ENCODE measurements at regions not wholly inside any gene's neighbourhood (a gene's known extent, or its start where the extent isn't known, plus 50 kb on each side); places are given as distances from the start of the nearest gene placed in this dataset.
"Not testable (repeated sequence)": the region's sequence is repeated elsewhere in the genome, so short reads cannot be mapped to it uniquely, and the experiment has no call there.

DNA sequence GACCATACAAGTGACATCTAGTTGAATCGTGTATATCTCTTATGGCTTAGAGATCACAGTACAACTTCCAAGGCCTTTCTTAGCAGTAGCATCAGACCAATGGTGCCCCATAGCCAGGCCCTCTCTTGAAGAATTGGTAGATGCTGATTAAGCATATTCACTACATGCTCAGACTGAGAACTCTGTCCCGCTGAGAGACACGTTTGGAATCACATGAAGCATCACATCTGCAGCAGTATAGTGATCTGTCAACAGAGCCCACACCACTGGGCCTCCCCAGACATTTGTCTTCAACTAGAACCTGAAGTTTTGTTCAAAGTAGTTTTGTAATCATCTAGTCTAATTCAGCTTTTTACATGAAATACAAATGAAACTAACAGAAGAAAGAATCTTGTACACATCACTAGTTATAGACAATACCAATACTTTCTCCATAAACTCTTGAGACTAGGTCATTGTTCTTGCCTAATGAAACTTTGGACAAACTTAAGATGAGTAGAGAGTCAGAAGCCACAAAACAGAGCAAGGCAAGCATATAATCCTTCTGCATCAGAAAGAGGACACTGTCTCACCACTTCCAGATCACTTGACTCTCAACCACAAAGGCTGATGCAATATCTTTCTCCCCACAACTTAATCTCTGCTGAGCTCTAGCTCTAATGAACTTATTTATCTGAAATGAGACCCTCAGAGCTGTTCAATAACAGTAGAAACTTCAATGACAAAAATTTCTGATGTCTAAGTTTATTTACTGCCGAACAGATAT is 182.7 kb downstream of the TBX18 start:
- DNase-seq (ENCODE audit: low read depth in 2 of 2) = no peak

DNA sequence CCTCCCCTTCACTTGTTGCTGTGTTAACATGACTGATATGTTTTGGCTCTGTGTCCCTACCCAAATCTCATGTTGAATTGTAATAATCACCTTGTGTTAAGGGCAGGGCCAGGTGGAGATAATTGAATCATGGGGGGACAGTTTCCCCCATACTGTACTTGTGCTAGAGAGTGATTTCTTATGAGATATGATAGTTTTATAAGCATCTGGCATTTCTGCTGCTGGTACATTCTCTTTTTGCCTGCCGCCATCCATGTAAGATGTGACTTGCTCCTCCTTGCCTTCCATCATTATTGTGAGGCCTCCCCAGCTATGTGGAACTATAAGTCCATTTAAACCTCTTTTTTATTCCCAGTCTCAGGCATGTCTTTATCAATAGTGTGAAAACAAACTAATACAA is 185.0 kb downstream of the TBX18 start:
- no peak for DNase-seq (ENCODE audit: low read depth in 2 of 2)

- DNase-seq (ENCODE audit: low read depth in 2 of 2) = no peak
These were observed 188.4 kb downstream of the TBX18 start for GRCh38 chr6:84576029-84576428.

DNA sequence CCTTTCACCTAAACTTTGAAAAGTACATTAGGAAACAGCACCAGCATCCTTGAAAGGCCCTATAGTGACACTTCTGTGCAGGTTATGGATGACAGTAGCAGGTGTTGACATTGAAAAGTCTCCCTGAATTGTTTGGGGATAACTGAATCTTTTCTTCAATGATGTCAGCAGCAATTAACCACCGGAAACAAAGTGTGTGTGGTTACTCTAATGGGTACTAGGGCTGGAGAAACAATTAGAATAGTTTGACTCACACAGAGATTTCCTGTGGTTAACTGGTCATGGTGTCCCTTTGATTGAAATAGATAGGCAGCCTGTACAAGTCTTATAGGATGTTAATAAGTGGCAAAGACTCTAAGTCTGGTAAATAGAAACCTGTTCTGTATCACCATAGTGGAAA is 189.1 kb downstream of the TBX18 start:
- DNase-seq (ENCODE audit: low read depth in 2 of 2) = no peak

DNA sequence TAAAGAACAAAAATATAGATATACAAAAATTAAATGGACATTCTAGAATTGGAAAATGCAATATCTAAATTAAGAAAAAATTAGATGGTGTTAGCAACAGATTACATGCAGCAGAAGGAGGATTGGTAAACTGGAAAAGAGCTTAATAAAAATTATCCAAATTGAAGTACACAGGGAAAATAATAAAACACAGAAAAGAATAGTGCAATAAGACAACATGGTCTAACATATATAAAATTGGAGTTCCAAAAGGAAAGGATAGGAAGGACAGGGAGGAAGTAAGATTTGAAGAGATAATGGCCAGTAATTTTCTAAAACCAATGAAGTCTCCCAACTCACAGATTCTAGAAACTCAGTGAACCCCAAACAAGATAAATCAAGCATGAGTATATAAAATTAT is 194.5 kb downstream of the TBX18 start:
- DNase-seq (ENCODE audit: low read depth in 2 of 2) = no peak

- DNase-seq (ENCODE audit: low read depth in 2 of 2) = no peak
These were observed 195.4 kb downstream of the TBX18 start for GRCh38 chr6:84568971-84569370.

DNA sequence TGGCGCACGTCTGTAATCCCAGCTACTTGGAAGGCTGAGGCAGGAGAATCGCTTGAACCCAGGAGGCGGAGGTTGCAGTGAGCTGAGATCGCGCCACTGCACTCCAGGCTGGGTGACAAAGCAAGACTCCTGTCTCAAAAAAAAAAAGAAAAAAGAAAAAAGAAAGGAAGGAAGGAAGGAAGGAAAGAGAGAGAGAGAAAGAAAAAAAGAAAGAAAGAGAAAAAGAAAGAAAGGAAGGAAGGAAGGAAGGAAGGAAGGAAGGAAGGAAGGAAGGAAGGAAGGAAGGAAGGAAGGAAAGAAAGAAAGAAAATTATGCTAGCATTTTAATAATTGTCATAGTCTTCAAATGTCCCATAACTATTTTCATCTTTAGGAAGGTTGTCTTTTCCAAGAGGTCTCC is 198.7 kb downstream of the TBX18 start:
- DNase-seq (ENCODE audit: low read depth in 2 of 2) = not testable (repeated sequence)

DNA sequence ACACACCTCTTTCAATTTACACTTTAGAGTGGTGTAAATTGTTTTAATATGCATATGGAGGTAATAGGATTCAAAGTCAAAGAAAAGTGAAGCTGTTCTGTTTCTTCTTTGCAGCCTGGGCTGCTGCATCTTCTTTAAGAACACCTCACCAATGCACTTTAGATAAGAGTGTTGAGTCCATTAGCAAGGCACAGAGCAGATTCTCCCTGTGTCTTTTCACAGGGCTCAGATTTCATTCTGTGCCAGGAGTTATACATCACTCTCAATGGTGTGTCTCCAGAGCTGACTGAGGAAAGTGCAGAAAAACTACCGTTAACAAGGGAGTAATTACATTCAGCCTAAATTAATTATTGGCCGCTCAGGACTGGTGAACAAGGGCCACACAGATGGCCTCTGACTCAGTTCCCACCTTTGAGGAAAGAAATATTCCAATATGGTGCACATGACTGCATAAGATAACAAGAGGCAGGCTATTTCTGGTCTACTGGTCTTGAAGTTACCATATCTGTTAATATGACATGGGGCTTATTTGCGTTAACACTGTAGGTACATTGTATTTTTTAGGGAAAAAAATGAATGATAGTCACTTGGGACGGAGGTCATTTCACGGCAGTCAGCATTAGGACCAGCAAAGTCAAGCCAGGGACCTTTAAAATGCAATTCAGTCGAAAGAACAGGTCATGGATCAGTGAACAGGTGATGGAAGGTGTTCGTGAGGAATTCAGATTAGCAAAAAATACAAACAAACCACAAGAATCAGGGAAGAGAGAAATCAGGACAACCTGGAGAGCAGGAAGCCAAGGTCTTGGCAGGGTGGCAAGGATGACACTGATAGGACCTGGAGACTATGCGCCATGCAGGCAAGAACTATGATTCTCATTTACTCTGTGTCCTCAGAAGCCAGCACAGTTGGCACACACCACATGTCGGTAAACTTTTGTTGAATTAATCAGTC is 203.7 kb downstream of the TBX18 start:
- DNase-seq (ENCODE audit: low read depth in 2 of 2) = no peak

DNA sequence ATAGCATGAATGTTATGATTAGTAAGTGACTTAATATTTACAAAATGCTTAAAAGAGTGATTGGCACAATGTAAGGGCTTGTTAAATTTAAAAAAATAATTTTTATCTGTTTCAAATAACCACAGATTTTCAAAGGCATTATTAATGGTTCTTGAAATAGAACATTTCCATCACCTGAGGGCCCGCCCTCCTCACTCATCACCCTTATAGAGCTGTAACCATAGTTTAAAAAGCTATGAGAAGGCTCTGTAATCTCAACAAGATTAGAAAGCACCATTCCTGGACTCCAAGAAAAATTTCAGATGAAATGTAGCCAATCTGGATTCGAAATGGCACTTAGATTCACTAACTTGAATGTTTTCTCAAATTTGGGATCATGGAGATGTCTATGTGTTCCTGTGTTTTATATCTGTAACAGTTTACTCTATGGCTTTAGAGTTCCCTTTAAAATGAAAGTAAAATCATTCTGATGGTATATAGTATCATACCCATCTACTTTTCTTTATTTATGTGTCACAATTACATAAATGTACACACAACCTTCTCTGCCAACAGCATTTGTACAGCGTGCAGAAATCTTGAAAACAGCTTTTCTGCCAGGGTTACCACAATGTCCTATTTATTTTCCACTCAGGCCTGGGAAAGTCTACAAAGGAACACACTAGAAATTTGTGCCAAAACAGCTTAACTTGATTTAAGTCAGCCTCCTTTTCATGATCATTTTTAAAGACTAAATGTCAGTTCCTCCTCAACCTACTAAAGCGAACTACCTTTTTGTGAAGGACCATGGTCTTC is 207.7 kb downstream of the TBX18 start:
- DNase-seq (ENCODE audit: low read depth in 2 of 2) = no peak

DNA sequence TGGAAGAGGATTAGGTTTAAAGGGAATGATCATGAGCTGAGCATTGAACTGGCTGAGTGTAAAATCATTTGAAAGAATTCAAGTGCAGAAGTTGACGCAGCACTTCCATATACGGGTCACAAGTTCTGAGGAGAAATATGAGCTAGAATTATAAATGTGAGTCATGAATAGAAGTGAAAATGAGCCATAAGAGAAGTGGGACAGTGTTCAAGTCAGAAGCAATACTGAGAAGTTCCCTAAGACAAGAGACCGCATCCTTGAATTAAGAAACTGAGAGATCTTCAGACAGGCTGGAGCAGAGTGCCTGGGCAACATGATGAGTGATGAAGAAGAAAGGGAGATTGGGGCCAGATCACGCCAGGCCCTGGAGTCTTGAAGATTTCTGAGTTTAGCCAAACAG is 209.7 kb downstream of the TBX18 start:
- no peak for DNase-seq (ENCODE audit: low read depth in 2 of 2)

DNA sequence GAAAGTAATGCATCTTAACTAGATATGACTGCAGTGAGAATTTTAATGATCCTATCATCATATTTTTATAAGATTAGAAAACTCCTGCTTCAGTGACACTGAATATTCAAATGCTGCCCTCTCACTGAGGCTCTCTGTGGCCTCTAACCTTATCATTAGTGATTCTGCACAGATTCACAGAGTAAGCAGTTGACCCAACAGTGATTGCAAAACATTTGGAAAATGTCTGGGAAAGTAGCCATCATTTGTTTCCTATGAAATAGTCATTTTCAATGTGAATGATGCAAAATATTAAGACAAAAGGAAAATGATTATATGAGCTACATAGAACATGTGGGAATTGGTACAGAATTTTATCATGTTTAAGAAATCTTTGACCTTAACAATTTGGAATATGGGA is 210.3 kb downstream of the TBX18 start:
- no peak for DNase-seq (ENCODE audit: low read depth in 2 of 2)

- no peak for DNase-seq (ENCODE audit: low read depth in 2 of 2)
These were observed 210.9 kb downstream of the TBX18 start for GRCh38 chr6:84553527-84553926.

GRCh38 chr6:84551797-84552196 is 212.6 kb downstream of the TBX18 start:
- DNase-seq (ENCODE audit: low read depth in 2 of 2) = no peak

GRCh38 chr6:84549917-84550316 is 214.5 kb downstream of the TBX18 start:
- DNase-seq (ENCODE audit: low read depth in 2 of 2) = no peak

GRCh38 chr6:84547341-84547801 is 217.0 kb downstream of the TBX18 start:
- DNase-seq (ENCODE audit: low read depth in 2 of 2) = no peak

DNA sequence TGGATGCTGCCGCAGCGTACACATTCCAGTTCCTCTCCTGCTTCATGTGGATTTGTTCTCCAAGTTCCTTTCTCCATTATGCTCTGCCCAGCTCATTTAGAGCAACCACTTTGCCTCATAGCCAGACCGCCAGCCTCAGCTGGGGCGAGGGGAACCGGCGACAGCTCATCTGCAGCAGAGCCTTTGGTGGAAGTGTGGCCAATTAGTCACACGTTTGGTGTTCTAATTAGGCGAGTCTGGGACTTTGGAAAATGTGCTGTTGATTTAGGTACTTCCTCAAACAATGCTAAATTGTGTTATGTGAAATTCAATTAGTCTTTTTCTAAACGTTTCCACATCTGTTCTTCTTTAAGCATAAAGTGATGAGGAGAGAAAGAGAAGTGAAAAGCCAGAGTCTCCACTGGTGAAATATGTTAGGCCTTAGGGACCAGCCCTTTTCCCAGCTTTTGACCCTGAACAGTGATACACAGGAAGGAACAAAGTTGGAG is 217.9 kb downstream of the TBX18 start:
- DNase-seq (ENCODE audit: low read depth in 2 of 2) = no peak

DNA sequence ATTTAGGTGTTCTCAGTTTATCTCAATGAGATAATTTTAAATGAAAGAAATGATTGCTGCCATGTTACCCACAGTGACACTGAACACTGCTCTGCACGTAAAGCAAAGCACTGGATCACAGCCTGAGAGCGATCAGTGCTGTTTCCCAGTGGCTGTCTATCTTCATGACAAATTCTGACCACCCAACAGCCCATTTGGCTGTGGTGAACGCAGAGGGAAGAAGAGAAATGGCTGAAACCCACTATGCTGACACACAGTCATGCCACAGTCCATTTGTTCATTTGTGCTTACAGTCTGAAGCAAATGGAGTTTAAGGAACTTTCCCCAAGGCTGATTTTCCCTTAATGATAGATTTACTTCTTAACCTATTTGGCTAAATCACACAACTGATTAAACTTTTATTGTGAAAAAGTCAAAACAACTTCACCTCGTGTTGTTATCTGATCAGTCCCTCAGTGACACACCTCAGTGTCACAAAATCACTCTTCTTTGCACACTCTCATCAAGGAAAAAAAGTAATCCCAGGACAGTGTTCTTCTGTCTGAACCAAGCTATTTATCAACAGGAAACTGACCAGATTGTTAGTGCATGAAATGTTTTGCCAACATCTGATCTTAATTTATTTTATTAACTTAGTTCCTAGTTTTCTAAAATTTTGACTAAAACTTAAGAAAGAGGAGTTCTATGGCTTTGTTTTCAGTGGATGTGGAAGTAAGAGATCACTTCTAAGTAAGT is 225.1 kb downstream of the TBX18 start:
- no peak for DNase-seq (ENCODE audit: low read depth in 2 of 2)

- DNase-seq (ENCODE audit: low read depth in 2 of 2) = no peak
These were observed 227.3 kb downstream of the TBX18 start for GRCh38 chr6:84536885-84537638.

- no peak for DNase-seq (ENCODE audit: low read depth in 2 of 2)
These were observed 236.2 kb downstream of the TBX18 start for GRCh38 chr6:84528201-84528600.

DNA sequence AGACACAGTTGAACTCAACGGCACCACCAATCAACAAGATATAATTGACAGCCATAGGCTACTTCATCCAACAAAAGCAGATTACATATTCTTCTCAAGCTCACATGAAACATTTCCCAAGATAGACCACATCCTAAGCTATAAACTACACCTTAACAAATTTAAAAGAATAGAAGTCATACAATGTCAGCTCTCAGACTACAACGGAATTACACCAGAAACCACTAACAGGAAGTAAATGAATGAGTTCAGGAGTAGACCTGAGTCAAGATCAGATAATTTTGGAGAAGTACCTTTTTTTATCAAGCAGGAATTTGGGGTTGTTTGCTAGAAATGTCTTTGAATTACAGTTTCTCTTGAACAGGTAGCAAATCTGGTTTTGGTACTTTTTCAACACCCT is 237.8 kb downstream of the TBX18 start:
- no peak for DNase-seq (ENCODE audit: low read depth in 2 of 2)

Measured in stimulated activated CD8-positive, alpha-beta memory T cell treated with anti-CD3 and anti-CD28 coated beads, Interleukin-15, amount 100 ng/mL, for 48 hours (primary cell).